Putamen (tissue), 1 donor: ENCODE measurements at regions not wholly inside any gene's neighbourhood (a gene's known extent, or its start where the extent isn't known, plus 50 kb on each side); places are given as distances from the start of the nearest gene placed in this dataset.
A peak's percentile ranks its signal among the peaks of the same experiment; 100 is the strongest.
"Not testable (repeated sequence)": the region's sequence is repeated elsewhere in the genome, so short reads cannot be mapped to it uniquely, and the experiment has no call there.

Source experiments
- DNase-seq: peaks from one replicate; pipeline ENCODE4 v3.0.0-alpha.2; 2016; ENCODE audit warnings: low spot score

DNA sequence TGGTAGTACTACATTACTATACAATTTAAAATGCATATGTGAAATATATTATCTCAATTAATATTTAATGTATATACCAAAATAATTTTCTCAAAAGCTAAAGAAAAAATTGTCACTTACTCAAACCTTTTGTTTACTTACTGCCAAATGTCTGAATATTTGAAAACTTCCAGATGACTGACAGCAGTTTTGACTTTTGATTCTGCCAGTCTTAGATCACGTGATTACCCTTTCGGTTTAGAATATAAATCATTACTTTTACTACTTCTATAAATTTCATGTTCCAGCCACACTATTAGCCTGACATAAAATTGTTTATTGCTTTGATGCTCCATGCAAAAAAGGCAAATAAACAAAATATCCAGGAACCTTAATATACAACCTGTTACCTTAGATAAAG, 680.7 kb upstream of the ID4 start:
- DNase-seq: no peak

DNA sequence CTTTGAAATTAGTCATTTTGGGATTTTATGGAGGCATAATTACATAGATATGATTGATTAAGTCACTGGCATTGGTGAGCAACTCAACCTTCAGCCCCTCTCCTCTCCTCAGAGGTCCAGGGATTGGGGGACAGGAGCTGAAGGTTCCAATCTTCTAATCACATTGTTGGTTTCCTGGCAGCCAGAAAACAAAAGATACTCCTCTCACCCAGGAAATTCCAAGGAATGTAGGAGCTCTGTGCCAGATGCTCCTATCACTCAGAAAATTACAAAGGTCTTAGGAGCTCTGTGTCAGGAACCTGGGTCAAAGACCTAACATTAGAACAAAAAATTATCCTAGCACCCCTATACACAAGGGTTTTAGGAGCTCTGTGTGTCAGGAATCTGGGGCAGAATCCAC, 679.7 kb upstream of the ID4 start:
- no peak for DNase-seq

DNA sequence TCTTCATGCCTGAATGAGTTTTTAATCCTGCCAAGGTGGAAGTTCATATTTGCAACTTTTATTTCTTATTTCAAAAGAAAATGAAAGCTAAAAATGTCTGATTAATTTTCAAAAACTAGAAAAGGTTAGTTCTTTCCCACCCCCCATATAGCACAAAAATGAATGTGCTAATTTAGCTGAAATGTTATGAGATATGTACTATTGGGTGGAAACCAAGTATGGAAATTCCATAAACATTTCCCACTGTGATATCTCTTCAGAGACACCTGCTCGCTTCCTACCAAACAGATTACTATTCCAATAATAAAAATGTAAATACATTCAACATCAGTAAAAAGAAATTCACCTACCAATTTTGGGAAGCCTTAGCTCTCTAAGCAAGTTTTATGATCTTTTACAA, 678.6 kb upstream of the ID4 start:
- DNase-seq: no peak

DNA sequence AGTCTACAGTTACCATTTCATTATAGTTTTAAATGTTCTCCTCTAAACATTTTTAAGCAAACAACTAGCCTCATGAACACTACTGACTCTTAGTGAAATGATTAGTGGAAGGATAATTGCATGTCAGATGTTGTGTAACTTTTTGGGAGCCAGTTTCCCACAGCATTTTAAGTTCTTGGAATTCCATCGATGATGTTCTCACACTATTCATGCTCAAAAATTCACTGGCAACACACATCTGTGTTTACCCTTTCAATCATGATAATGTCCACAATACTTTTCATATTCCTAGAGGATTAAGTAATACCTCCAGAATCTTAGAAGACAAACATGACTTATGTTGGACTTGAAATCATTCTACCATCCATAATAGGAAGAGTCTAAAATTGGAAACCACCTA, 678.1 kb upstream of the ID4 start:
- DNase-seq: no peak

DNA sequence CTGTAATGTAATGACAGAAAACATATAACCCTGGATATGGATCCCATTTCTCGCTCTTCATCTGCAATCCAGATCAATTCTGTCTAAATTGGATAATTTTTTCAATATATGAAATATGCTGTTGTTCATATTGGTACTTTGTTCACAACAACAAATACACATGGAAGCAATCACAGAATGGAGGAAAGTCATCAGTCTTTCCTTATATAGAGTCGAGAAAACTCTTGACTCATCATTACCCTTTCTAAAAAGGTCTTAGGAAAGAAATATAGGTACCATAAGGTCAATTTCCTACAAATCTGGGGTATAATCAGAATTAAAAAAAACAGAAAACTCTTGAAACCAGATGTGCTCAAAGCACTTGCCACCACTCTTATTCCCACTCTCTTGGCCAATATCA, 677.6 kb upstream of the ID4 start:
- DNase-seq: no peak

DNA sequence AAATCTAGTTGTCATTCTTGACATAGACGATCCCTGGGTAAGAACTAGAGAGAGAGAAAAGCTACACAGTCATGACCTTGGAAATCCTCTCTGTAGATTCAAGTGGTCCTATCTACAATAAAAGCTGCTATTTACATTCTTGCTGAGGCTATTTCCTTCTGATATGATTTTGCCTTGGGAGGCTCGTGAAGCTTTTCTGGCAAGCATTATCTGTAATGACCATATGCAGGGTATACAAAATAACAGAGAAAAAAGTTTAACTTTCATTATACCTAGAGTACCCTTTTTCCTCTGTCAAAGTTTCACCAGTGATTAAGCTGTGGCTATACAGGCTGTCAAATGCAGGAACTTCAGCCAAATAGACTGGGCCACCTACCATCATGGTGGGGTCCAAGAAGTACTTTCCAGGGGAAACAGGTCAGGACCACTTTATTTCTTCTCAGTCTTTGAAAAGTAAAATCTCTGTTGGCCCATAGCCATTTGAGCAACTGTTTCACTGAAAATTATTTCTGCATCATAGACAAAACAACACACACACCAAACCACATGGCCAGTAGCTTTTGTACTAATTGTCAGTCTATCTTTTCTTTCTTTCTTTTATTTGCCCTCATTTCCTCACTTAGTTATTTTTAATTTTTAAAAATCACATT, 677.0 kb upstream of the ID4 start:
- DNase-seq: no peak

DNA sequence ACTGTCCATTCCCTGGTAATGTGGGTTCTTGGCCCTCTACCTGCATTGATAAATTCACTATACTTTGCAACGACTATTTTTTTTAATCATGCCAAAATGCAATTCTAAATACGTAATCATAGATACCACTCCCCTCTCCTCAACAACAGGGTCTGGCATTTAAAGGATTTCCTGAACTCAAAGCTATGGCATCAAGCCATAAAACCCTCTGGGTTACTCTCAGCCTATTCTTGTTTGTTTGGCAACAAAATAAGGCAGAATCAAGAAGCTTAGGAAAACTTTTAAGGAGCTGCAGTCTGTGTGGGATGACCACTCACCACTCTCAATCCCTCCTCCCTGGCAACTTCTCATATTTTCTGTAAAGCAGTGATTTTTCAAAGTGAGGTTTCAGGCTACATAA, 669.9 kb upstream of the ID4 start:
- DNase-seq: no peak

DNA sequence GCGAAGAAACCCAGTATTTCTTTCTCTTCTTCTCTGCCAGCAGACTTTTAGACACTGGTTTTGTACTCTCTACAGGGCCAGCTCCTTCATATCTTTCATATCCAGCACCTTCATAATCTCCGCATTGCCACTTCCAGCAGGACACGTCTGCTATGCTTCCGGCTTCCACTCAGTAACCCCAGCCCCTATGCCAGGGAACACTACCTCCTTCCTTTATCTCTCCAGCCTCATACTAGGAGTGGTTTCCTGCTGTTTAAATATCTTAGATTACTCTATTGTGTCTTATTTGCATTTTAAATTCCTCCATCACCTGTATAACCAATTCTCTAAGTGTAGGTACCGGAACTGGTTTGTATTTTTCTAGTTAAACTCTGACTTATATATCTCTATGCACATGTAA, 667.8 kb upstream of the ID4 start:
- DNase-seq: no peak

DNA sequence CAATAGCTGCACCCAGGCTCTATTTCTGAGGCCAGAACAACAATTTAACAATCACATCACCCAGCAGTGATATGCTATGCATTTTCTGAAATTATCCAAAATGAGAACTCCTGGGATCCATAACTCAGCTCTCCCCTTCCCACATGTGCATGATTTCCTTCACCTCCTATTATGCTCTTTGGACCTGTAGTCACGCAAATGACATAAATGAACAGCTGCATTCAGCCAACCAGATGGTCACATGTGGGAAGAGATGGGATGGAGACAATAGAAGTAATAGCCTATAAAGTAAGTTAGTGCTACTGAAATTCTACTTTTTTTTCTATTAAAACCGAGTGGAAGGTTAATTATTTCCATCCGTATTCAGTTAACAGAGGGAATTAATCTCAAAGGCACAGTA, 662.1 kb upstream of the ID4 start:
- DNase-seq: no peak

DNA sequence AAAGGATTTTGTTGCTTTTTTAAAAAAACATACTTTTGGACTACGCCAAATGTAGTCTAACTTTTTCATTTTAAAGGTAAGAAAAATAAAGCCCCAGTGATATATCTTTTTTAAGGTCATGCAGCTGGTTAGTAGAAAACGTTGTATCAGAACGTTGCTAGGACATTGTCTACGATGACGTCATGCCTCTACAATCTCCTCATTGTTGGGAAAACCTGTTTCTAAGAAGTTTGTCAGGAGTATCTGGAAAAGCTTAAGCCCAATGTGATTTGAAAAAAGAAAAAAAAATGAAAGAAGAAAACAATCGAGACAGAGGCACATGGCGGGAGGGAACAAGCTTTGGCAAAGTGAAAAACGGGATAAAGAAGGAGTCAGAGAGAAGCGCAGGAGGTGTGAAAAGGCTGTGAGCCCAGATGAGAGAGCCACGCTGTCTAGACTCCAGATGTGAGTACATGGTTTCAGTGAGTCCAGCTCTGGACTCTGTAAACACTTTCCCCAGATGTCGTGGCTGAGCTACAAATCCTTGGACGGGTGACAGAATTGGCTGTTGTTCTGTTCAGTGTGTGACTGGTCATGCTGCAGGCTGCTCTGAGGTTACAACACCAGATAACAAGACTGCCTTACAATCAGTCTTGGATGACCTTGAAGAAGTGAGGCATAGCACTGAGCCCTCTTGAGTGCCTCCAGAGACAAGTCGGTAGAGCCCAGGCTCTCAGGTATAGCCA, 656.7 kb upstream of the ID4 start:
- DNase-seq: peak; percentile 12

DNA sequence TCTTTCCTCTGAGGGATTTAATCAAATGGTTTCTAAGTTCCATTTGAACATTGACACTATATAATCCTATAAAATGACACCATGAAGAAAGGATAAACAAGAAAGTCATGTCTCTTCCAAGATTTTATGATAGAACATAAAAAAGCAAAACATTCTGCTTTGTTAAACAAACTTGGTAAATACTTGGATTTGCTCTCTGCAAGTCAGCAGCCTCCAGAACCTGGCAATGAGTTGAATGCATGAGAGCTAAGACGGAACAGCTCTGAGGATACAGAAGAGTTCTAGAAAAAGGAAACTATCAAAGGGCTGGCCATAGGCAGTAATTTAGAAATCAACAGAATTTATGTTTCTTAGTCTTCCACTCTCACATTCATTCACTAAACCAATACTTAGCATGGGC, 656.0 kb upstream of the ID4 start:
- no peak for DNase-seq

DNA sequence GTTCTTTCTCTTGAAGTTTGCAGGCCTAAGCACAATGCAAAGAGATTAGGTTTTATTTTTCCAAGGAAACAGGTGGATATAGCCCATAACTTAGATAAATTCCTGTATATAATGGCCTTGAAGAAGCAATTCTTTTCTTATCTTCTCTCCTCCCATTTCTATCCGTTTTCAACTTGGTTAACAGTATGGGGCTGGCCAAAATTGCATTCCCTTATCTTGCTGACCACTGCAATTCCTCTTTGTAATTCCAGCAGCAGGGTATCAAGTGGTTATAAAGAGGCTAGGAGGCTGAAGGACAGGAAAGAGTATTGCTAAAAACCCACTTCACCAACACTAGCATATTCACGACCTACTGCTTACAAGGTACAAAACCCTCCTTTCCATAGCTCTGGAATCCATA, 643.5 kb upstream of the ID4 start:
- DNase-seq: no peak

DNA sequence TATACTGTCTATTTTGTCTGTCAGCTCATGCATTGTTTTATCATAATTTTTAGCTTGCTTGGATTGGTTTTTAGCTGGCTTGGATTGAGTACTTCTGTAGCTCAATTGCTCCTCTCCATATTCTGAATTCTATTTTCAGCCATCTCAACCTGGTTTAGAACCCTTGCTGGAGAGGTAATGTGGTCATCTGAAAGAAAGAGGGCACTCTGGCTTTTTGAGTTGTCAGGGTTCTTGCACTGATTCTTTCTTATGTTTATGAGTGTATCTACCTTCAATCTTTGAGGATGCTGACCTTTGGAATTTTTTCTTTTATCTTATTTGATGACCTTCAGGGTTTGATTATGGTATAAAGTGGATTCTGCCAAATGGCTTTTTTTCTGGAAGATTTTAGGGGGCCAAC, 632.7 kb upstream of the ID4 start:
- no peak for DNase-seq

DNA sequence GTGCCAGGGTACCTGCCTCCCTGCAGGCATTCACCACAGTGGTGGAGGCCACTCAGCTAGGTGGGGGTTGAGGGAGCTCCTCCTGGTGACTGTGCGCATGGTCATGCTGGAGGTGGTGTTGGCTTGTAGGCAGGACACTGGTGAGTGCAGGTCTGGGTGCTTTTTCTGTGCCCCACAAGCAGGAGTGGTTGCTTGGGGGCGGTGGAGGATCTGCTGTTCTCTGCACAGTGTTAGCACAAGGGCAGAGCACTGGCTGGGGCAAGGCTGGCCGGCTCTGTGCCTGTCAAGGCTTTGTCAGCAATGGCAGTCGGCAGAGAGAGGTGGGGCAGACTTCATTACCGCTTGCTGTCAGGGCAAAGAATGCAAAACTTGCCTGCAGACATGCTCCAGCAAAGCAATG, 632.1 kb upstream of the ID4 start:
- DNase-seq: no peak

DNA sequence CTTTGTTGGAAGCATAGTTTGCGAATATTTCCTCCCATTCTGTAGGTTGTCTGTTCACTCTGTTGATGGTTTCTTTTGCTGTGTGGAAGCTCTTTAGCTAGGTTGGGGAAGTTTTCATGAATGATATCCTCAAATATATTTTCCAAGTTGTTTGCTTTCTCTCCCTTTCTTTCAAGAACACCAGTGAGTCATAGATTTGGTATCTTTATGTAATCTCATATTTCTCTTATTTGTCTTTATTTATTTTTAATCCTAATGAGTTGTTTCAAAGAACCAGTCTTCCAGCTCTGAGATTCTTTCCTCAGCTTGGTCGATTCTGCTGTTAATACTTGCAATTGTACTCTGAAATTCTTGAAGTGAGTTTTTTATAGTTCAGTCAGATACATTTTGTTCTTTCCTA, 628.0 kb upstream of the ID4 start:
- DNase-seq: no peak

DNA sequence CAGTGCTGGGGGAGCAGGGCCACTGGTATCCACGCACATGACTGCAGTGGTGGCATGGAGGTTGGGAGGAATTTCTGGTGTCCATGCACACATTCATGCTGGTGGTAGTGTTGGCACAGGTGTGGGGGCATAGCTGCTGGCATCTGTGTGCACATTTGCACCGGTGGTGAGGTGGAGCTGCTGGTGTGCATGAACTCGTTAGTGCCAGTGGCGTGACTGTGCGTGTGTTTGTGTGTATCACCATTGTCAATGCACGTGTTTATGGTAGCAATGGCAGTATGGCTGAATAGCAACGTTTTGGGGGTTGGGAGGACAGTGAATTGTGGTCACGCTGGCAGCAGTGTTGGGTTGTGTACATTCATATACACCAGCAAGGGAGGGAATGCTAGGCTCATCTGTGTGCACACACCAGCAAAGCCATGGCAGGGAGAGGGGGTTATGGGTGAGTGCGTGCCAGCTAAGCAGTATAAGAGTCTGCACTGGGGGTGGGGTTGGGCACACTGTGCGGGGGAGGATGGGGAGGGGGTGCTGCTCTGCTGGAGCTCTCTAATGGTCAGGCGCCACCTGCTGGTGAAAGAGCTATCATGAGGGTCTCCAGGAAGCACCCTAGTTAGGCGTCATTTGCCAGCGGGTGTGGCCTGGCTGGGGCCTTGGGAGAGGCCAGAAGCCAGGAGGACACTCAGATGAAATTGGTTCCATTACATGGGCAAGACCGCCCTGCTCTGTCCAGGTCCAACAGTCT, 626.1 kb upstream of the ID4 start:
- no peak for DNase-seq

DNA sequence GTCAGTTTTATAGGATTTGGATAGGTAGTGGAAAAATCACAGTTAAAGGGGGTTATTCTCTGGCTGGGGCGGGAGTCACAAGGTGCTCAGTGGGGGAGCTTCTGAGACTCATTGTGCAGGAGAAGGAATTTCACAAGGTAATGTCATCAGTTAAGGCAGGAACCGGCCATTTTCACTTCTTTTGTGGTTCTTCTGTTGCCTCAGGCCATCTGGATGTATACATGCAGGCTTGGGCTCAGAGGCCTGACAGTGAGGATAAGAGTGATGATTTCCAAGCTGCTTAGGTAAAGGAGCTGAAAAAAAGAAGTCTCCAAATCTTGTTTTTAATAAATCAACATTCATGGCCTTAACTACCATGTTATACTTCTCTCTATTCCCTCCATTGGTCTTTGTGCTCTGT, 622.9 kb upstream of the ID4 start:
- DNase-seq: no peak

DNA sequence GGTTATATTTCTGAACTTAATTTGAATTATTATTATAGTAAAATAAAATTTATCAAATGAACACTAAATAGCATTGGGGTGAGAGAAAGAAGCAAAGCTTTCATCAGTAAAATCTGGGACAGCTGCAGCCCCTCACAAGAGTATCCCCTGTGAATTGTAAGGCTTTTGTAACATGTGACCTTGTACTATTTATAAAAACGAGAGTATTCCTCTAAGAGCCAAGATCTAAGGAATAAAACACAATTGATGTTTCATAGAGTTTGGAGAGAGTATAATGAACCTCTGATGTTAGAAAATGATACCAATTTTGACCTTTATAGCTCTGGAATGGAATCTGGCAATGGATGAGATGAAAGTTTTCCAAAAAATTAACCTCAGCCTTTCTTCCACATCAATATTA, 617.2 kb upstream of the ID4 start:
- no peak for DNase-seq

DNA sequence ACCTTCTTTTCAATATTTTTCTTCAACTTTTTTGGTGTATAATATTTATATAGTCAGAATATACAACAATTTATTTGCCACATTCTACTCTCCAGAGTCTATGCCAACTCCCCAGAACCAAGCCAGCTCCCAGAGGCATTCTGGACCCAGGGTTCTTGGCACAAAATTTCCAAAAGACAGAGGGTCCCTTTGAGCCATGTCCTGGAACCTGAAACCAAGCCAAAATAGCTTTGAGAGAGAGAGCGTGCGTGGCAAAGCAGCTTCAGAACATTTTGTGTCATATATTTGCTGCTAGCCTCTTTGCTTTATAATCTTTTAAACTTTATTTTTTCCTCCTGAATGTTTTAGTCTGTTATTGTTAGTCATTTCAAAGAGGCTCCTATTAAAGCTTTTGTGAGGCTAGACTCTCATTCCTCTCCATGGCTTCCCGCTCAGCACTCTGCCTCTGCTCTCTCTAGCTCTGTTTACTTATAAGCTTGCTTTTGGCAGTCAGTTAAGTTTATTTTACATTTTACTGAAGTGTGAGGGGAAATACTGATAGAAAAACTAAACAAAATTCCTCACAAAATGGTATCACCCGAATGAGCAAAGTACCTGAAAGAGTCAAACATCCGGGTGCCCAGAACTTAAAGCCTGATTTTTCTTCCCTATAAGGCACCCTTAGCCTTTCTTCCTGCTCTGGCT, 605.1 kb upstream of the ID4 start:
- peak; percentile 74 for DNase-seq

DNA sequence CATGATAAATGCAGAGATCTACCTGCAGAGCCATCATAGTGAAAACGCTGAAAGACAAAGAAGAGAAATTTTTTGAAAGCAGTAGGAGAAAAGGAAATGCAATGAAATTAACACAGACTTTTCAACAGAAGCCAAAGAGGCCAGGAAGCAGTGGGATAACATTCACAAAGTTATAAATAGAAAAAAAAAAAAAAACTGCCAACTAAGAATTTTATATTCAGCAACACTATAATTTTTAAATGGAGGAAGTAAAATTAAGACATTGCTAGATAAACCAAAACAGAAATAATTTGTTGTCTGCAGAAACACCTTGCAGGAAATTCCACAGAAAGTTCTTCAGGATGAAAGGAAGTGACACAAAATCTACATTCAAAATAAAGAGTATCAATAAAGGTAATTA, 591.5 kb upstream of the ID4 start:
- DNase-seq: no peak

DNA sequence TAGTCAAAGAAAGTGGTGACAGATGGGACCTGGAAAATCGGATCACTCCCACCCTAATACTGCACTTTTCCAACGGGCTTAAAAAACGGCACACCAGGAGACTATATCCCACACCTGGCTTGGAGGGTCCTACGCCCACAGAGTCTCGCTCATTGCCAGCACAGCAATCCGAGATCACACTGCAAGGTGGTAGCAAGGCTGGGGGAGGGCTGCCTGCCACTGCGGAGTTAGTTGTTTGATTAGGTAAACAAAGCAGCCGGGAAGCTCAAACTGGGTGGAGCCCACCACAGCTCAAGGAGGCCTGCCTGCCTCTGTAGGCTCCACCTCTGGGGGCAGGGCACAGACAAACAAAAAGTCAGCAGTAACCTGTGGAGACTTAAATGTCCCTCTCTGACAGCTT, 590.0 kb upstream of the ID4 start:
- not testable (repeated sequence) for DNase-seq

DNA sequence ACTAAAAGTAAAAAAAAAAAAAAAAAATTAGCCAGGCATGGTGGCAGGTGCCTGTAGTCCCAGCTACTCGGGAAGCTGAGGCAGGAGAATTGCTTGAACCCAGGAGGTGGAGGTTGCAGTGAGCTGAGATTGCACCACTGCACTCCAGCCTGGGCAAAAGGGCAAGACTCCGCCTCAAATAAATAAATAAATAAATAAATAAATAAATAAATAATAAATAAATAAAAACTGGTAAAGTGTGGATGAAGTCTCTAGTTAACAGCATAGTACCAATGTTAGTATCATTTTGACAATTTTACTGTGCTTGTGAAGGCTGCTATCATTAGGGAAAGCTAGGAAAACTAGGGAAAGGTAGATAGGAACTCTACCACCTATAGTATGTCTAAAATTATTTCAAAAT, 581.0 kb upstream of the ID4 start:
- DNase-seq: not testable (repeated sequence)

DNA sequence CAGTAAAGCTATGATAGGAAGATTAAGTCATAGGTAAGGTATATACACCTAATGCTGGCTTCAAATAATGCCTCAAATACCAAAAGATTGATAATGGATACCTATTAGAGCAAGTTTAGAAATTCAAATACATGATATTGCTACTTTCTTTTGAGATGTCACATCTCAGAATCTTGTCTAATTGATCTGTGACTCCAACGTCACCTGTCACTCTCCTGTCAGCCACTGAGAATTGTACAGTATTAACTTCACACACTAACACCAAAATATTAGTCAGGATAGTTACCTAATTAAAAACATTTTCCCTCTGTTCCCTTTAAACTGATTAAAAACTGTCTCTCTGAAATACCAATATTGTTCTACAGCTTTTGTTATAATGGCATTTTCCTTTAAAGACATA, 575.5 kb upstream of the ID4 start:
- no peak for DNase-seq
